ENCODE measurements at regions not wholly inside any gene's neighbourhood (a gene's known extent, or its start where the extent isn't known, plus 50 kb on each side); places are given as distances from the start of the nearest gene placed in this dataset.
"Not testable (repeated sequence)": the region's sequence is repeated elsewhere in the genome, so short reads cannot be mapped to it uniquely, and the experiment has no call there.

DNA sequence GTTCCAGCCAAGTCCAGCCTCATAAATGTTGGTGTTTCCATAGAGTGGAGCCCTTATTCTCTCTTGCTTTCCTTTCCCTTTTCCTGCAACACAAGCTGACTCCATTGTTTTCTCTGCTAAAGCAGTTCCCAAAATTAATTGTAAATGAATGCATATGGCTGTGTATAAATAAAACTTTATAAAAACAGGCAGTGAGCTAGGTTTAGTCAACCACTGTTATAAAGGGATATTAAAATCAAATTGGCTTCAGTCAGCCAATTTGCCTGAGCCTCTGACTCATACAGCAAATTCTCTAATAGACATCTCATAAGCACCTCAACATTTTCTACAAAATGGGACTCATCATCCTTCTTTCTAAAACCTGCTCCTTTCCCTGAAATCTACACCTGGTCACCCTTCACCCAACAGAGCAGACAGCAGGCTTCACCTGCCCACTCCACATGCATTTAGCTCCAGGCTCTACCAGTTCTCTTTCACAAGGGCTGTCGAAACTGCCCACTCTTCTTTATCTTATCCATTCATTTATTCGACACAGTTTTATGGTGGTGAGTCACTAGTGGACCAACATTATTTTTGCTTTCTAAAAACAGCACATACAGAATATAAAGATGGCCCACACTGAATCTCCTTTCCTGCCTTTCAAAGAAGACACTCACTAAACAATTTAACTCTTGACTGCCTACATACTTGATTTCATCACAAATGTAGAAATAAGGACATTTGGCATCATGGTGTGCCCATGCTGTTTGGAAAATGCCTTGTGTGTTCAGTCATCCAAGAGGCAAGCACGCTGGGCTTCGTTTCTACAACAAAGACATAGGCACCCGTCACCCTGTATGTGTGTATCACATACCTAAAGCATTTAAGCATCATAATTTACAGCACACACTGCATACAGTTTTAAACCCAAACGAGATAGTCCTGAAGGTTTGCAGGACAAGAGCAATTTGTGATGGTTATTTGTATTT, 74.6 kb upstream of the C7orf33 start:
- TF ChIP-seq, protein P1, sequence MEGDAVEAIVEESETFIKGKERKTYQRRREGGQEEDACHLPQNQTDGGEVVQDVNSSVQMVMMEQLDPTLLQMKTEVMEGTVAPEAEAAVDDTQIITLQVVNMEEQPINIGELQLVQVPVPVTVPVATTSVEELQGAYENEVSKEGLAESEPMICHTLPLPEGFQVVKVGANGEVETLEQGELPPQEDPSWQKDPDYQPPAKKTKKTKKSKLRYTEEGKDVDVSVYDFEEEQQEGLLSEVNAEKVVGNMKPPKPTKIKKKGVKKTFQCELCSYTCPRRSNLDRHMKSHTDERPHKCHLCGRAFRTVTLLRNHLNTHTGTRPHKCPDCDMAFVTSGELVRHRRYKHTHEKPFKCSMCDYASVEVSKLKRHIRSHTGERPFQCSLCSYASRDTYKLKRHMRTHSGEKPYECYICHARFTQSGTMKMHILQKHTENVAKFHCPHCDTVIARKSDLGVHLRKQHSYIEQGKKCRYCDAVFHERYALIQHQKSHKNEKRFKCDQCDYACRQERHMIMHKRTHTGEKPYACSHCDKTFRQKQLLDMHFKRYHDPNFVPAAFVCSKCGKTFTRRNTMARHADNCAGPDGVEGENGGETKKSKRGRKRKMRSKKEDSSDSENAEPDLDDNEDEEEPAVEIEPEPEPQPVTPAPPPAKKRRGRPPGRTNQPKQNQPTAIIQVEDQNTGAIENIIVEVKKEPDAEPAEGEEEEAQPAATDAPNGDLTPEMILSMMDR (IDR thresholded peaks at IDR 0.05; ENCODE audit: insufficient read depth, low read length, poor library complexity, severe bottlenecking), result no peak
- no peak overlapping the region for H3K4me3 ChIP-seq (ENCODE audit: low read depth, low read length)
- no peaks in the 10 kb centered on the region for H3K36me3 ChIP-seq (ENCODE audit: control insufficient read depth, insufficient read depth, low read length)
- no peak for DNase-seq (ENCODE audit: low read depth)
- H3K27me3 ChIP-seq (ENCODE audit: control insufficient read depth, insufficient read depth, low read length), result no peaks in the 10 kb centered on the region

DNA sequence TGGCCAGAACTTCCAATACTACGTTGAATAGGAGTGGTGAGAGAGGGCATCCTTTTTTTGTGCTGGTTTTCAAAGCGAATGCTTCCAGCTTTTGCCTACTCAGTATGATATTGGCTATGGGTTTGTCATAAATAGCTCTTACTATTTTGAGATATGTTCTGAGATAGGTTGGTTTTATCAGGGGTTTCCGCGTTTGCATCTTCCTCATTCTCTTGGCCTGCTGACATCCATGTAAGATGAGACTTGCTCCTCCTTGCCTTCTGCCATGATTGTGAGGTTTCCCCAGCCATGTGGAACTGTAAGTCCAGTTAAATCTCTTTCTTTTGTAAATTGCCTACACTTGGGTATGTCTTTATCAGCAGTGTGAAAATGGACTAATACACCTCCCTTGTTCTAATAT, 71.2 kb upstream of the C7orf33 start:
- not testable (repeated sequence) for H3K27me3 ChIP-seq (ENCODE audit: control insufficient read depth, insufficient read depth, low read length); H3K4me3 ChIP-seq (ENCODE audit: low read depth, low read length); H3K36me3 ChIP-seq (ENCODE audit: control insufficient read depth, insufficient read depth, low read length); DNase-seq (ENCODE audit: low read depth)

- no peaks in the 10 kb centered on the region for H3K36me3 ChIP-seq (ENCODE audit: control insufficient read depth, insufficient read depth, low read length)
- H3K4me3 ChIP-seq (ENCODE audit: low read depth, low read length), result no peak overlapping the region
- DNase-seq (ENCODE audit: low read depth), result no peak
- TF ChIP-seq, protein P1 (IDR thresholded peaks at IDR 0.05; ENCODE audit: insufficient read depth, low read length, poor library complexity, severe bottlenecking), result no peak
- H3K27me3 ChIP-seq (ENCODE audit: control insufficient read depth, insufficient read depth, low read length), result no peaks in the 10 kb centered on the region
Observed at GRCh38 chr7:148521271-148521670, 69.3 kb upstream of the C7orf33 start.

GRCh38 chr7:148523550-148523949, 67.0 kb upstream of the C7orf33 start:
- TF ChIP-seq, protein P1 (IDR thresholded peaks at IDR 0.05; ENCODE audit: insufficient read depth, low read length, poor library complexity, severe bottlenecking), result no peak

DNA sequence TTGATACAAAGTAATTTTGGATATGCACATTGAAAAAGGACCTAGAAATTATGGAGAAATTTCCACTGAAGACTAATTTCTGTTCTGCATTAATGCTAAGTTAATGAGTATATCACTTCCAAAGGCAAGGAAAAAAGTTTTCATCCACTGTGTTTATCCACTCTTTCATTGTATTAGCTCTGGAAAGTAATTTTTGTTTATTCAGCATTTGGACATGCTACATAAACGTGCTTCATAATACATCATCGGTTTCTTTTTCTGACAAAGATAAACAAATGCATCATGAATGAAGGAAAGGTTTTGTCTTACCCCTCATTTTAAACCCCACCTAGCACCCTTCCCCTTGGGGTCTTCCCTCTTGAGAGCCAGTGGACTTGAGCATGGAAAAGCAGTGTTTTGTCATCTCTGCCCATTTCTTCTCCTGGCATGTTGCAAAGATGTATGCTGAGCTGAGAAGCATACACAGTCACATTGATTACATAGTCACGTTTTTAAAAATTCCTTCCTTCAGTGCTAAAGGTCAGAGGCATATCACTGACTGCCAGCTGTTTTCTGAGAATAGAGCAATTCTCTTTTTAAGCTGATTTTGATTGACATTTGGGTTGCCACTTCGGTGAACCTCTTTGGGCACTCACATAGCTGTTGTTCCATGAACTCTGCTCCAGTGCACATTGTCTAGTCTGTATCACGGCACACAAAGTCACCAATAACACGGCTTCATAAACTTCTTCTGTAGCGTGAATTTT, 65.9 kb upstream of the C7orf33 start:
- TF ChIP-seq, protein P1 (IDR thresholded peaks at IDR 0.05; ENCODE audit: insufficient read depth, low read length, poor library complexity, severe bottlenecking), result no peak
- H3K27me3 ChIP-seq (ENCODE audit: control insufficient read depth, insufficient read depth, low read length), result no peaks in the 10 kb centered on the region
- DNase-seq (ENCODE audit: low read depth), result no peak
- no peaks in the 10 kb centered on the region for H3K36me3 ChIP-seq (ENCODE audit: control insufficient read depth, insufficient read depth, low read length)
- H3K4me3 ChIP-seq (ENCODE audit: low read depth, low read length), result no peak overlapping the region

More at GRCh38 chr7:148523550-148523949, 67.0 kb upstream of the C7orf33 start:
- DNase-seq (ENCODE audit: low read depth), result no peak
- H3K4me3 ChIP-seq (ENCODE audit: low read depth, low read length), result no peak overlapping the region
- no peaks in the 10 kb centered on the region for H3K27me3 ChIP-seq (ENCODE audit: control insufficient read depth, insufficient read depth, low read length)
- no peaks in the 10 kb centered on the region for H3K36me3 ChIP-seq (ENCODE audit: control insufficient read depth, insufficient read depth, low read length)

DNA sequence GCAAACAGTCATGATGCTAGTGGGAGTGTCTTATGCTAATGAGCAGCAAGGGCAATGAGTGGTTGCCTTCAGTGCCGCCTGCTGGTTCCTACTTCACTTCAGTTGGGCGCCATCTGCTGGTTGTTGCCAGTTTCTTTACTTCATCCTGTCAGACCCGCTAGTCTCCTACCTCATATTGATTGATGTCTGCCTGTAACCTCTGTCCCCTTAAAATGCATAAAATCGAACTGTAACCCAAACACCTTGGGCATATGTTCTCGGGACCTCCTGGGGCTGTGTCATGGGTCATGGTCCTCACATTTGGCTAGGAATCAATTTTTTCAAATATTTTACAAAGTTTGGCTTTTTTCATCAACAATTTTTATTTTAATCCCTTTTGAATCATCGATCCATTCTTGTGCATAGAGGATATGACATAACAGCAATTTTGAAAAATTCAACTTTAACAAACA, 62.8 kb upstream of the C7orf33 start:
- peak; percentile 43 for DNase-seq (ENCODE audit: low read depth)
- TF ChIP-seq, protein P1 (IDR thresholded peaks at IDR 0.05; ENCODE audit: insufficient read depth, low read length, poor library complexity, severe bottlenecking), result peak; percentile 87
- no peaks in the 10 kb centered on the region for H3K27me3 ChIP-seq (ENCODE audit: control insufficient read depth, insufficient read depth, low read length)

More for the DNA sequence above, 62.8 kb upstream of the C7orf33 start:
- no peak overlapping the region for H3K4me3 ChIP-seq (ENCODE audit: low read depth, low read length)
- H3K36me3 ChIP-seq (ENCODE audit: control insufficient read depth, insufficient read depth, low read length), result no peaks in the 10 kb centered on the region
